IMR-90 (cell line): ENCODE measurements at regions not wholly inside any gene's neighbourhood (a gene's known extent, or its start where the extent isn't known, plus 50 kb on each side); places are given as distances from the start of the nearest gene placed in this dataset.

Experiments
- CEBPB ChIP-seq: IDR thresholded peaks from 2 replicates; pipeline ENCODE4 v1.6.1; 2012; ENCODE audit warnings: low read depth, low read length, improper control_type of control experiment
- CTCF ChIP-seq: conservative IDR thresholded peaks from 2 replicates; pipeline ENCODE4 v1.5.1; 2012; ENCODE audit warnings: mild to moderate bottlenecking, low read depth, low read length, improper control_type of control experiment
- POLR2A ChIP-seq: IDR thresholded peaks from 2 replicates; pipeline ENCODE4 v1.6.1; 2012; ENCODE audit warnings: mild to moderate bottlenecking, low read depth, low read length
- RAD21 ChIP-seq: IDR thresholded peaks from 2 replicates; pipeline ENCODE4 v1.6.1; 2012; ENCODE audit warnings: low read length, improper control_type of control experiment

DNA sequence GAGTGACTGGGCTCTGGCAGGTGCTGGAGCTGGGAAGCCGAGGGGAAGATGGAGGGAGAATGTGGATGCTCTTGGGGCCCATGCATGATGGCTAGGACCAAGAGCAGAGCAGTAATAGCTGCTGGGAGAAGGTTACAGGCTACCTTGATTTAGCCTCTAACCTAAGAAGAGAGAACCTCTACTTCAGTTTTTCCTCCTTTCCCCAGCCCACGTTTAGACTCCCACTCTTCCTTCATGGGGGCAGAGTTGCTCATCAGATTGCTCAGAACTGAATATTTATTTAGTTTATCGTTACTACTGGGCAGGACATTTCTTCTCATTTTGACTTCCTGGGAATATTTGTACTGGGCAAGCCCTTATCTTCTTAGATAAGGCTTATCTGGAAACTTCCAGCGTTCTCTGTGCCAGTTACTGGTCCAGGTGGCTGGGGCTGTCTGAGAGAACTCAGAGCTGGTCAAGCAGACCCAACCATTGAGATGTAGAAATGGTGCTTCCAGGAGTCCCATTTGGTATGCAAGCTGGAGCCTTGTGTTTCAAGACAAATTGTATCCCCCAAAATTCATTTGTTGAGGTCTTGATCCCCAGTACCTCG lies 442.9 kb upstream of the BOD1L1 start:
- no peak for TF ChIP-seq CTCF
- no peak for TF ChIP-seq POLR2A
- TF ChIP-seq CEBPB = no peak
- no peak for TF ChIP-seq RAD21
